ENCODE measurements at regions not wholly inside any gene's neighbourhood (a gene's known extent, or its start where the extent isn't known, plus 50 kb on each side); places are given as distances from the start of the nearest gene placed in this dataset.

DNA sequence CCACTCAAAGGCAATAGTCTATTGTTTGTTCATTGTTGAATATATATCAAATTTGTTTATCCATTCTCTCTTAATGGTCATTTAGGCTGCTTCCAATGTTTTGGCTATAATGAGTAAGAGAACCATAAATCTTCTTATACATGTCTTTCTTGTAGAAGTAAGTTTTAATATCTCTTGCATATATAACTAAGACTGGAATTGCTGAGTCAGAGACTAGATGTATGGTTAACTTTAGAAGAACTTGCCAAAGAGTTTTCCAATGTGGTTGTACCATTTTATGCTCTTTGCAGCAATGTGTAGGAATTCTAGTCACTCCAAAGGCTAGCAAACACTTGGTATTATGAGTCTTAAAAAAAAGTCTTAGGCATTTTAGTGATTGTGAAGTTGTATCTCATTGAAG lies 610.0 kb upstream of the GCFC2 start:
- TF ChIP-seq, protein P1, sequence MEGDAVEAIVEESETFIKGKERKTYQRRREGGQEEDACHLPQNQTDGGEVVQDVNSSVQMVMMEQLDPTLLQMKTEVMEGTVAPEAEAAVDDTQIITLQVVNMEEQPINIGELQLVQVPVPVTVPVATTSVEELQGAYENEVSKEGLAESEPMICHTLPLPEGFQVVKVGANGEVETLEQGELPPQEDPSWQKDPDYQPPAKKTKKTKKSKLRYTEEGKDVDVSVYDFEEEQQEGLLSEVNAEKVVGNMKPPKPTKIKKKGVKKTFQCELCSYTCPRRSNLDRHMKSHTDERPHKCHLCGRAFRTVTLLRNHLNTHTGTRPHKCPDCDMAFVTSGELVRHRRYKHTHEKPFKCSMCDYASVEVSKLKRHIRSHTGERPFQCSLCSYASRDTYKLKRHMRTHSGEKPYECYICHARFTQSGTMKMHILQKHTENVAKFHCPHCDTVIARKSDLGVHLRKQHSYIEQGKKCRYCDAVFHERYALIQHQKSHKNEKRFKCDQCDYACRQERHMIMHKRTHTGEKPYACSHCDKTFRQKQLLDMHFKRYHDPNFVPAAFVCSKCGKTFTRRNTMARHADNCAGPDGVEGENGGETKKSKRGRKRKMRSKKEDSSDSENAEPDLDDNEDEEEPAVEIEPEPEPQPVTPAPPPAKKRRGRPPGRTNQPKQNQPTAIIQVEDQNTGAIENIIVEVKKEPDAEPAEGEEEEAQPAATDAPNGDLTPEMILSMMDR (tag by site-specific recombination; IDR thresholded peaks at IDR 0.05): no peak
- TF ChIP-seq, protein P2, sequence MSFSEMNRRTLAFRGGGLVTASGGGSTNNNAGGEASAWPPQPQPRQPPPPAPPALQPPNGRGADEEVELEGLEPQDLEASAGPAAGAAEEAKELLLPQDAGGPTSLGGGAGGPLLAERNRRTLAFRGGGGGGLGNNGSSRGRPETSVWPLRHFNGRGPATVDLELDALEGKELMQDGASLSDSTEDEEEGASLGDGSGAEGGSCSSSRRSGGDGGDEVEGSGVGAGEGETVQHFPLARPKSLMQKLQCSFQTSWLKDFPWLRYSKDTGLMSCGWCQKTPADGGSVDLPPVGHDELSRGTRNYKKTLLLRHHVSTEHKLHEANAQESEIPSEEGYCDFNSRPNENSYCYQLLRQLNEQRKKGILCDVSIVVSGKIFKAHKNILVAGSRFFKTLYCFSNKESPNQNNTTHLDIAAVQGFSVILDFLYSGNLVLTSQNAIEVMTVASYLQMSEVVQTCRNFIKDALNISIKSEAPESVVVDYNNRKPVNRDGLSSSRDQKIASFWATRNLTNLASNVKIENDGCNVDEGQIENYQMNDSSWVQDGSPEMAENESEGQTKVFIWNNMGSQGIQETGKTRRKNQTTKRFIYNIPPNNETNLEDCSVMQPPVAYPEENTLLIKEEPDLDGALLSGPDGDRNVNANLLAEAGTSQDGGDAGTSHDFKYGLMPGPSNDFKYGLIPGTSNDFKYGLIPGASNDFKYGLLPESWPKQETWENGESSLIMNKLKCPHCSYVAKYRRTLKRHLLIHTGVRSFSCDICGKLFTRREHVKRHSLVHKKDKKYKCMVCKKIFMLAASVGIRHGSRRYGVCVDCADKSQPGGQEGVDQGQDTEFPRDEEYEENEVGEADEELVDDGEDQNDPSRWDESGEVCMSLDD (tag by site-specific recombination; IDR thresholded peaks at IDR 0.05): no peak
- TF ChIP-seq, protein P3, sequence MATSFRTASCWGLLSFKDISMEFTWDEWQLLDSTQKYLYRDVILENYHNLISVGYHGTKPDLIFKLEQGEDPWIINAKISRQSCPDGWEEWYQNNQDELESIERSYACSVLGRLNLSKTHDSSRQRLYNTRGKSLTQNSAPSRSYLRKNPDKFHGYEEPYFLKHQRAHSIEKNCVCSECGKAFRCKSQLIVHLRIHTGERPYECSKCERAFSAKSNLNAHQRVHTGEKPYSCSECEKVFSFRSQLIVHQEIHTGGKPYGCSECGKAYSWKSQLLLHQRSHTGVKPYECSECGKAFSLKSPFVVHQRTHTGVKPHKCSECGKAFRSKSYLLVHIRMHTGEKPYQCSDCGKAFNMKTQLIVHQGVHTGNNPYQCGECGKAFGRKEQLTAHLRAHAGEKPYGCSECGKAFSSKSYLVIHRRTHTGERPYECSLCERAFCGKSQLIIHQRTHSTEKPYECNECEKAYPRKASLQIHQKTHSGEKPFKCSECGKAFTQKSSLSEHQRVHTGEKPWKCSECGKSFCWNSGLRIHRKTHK (tag by site-specific recombination; IDR thresholded peaks at IDR 0.05): no peak
- TF ChIP-seq ZNF791 (tag by site-specific recombination; IDR thresholded peaks at IDR 0.05) (no peak), ZNF138 (tag by site-specific recombination; IDR thresholded peaks at IDR 0.05; ENCODE audit: borderline replicate concordance) (no peak), BCL11A (tag by site-specific recombination; IDR thresholded peaks at IDR 0.05; ENCODE audit: low read depth) (no peak), ZNF155 (tag by site-specific recombination; IDR thresholded peaks at IDR 0.05) (no peak)
- TF ChIP-seq, protein P4, sequence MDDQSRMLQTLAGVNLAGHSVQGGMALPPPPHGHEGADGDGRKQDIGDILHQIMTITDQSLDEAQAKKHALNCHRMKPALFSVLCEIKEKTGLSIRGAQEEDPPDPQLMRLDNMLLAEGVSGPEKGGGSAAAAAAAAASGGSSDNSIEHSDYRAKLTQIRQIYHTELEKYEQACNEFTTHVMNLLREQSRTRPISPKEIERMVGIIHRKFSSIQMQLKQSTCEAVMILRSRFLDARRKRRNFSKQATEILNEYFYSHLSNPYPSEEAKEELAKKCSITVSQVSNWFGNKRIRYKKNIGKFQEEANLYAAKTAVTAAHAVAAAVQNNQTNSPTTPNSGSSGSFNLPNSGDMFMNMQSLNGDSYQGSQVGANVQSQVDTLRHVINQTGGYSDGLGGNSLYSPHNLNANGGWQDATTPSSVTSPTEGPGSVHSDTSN (CRISPR knock-in tag; IDR thresholded peaks at IDR 0.05): no peak
- TF ChIP-seq, protein P5, sequence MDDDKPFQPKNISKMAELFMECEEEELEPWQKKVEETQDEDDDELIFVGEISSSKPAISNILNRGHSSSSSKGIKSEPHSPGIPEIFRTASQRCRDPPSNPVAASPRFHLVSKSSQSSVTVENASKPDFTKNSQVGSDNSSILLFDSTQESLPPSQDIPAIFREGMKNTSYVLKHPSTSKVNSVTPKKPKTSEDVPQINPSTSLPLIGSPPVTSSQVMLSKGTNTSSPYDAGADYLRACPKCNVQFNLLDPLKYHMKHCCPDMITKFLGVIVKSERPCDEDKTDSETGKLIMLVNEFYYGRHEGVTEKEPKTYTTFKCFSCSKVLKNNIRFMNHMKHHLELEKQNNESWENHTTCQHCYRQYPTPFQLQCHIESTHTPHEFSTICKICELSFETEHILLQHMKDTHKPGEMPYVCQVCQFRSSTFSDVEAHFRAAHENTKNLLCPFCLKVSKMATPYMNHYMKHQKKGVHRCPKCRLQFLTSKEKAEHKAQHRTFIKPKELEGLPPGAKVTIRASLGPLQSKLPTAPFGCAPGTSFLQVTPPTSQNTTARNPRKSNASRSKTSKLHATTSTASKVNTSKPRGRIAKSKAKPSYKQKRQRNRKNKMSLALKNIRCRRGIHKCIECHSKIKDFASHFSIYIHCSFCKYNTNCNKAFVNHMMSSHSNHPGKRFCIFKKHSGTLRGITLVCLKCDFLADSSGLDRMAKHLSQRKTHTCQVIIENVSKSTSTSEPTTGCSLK (tag by site-specific recombination; IDR thresholded peaks at IDR 0.05): no peak
- TF ChIP-seq, protein P6, sequence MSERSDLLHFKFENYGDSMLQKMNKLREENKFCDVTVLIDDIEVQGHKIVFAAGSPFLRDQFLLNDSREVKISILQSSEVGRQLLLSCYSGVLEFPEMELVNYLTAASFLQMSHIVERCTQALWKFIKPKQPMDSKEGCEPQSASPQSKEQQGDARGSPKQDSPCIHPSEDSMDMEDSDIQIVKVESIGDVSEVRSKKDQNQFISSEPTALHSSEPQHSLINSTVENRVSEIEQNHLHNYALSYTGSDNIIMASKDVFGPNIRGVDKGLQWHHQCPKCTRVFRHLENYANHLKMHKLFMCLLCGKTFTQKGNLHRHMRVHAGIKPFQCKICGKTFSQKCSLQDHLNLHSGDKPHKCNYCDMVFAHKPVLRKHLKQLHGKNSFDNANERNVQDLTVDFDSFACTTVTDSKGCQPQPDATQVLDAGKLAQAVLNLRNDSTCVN (tag by site-specific recombination; optimal IDR thresholded peaks at IDR 0.05): no peak
- TF ChIP-seq, protein P7, sequence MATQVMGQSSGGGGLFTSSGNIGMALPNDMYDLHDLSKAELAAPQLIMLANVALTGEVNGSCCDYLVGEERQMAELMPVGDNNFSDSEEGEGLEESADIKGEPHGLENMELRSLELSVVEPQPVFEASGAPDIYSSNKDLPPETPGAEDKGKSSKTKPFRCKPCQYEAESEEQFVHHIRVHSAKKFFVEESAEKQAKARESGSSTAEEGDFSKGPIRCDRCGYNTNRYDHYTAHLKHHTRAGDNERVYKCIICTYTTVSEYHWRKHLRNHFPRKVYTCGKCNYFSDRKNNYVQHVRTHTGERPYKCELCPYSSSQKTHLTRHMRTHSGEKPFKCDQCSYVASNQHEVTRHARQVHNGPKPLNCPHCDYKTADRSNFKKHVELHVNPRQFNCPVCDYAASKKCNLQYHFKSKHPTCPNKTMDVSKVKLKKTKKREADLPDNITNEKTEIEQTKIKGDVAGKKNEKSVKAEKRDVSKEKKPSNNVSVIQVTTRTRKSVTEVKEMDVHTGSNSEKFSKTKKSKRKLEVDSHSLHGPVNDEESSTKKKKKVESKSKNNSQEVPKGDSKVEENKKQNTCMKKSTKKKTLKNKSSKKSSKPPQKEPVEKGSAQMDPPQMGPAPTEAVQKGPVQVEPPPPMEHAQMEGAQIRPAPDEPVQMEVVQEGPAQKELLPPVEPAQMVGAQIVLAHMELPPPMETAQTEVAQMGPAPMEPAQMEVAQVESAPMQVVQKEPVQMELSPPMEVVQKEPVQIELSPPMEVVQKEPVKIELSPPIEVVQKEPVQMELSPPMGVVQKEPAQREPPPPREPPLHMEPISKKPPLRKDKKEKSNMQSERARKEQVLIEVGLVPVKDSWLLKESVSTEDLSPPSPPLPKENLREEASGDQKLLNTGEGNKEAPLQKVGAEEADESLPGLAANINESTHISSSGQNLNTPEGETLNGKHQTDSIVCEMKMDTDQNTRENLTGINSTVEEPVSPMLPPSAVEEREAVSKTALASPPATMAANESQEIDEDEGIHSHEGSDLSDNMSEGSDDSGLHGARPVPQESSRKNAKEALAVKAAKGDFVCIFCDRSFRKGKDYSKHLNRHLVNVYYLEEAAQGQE (tag by site-specific recombination; IDR thresholded peaks at IDR 0.05): no peak

All from HEK293 (cell line).